Ovary (tissue), 3 donors: ENCODE measurements at regions not wholly inside any gene's neighbourhood (a gene's known extent, or its start where the extent isn't known, plus 50 kb on each side); places are given as distances from the start of the nearest gene placed in this dataset.

ENCODE experiments used
- CTCF ChIP-seq, 3 donors: fragments of 450-650 bp in 2 of 3; fragments of 200-600 bp in 1 of 3; IDR thresholded peaks; one replicate each; pipeline versions ENCODE4 v1.5.1 to v1.8.0; 2016 to 2022; ENCODE audit warnings: antibody characterized with exemption in 3 of 3, mild to moderate bottlenecking in 1 of 3
- EP300 ChIP-seq: sonication (generic); formaldehyde crosslinking; IDR thresholded peaks from one replicate; pipeline ENCODE4 v1.6.1; 2017; ENCODE audit warnings: antibody characterized with exemption
- POLR2A ChIP-seq: fragments of 450-650 bp; IDR thresholded peaks from one replicate; pipeline ENCODE4 v1.6.1; 2017; ENCODE audit warnings: antibody characterized with exemption, mild to moderate bottlenecking, moderate library complexity
- donor health status: DM: no; HTN: no; CAD: no.

- TF ChIP-seq EP300 (no peak), CTCF (IDR thresholded peaks at IDR 0.05) (no peak), POLR2A (no peak)
These were observed 222.1 kb downstream of the STIM2 start for GRCh38 chr4:27082776-27083175.
